ENCODE measurements at regions not wholly inside any gene's neighbourhood (a gene's known extent, or its start where the extent isn't known, plus 50 kb on each side); places are given as distances from the start of the nearest gene placed in this dataset.

GRCh38 chr10:53638006-53638405, 865.4 kb upstream of the MBL2 start:
- Histone ChIP-seq H3K79me2 (ENCODE audit: insufficient read depth, low read length) (no peaks in the 10 kb centered on the region), H3K9ac (ENCODE audit: insufficient read depth, low read length, poor library complexity, severe bottlenecking) (no peak overlapping the region), H3K27ac (ENCODE audit: low read depth in 1 of 2, low read length in 2 of 2) (no peak overlapping the region), H3K36me3 (replicated peaks in 1 of 2; ENCODE audit: control insufficient read depth in 1 of 2, insufficient read depth in 2 of 2, low read length in 2 of 2) (no peaks in the 10 kb centered on the region), H2AFZ (ENCODE audit: insufficient read depth, low read depth, low read length, poor library complexity, severe bottlenecking) (no peak overlapping the region), H3K9me3 (replicated peaks in 1 of 2; ENCODE audit: control insufficient read depth in 1 of 2, insufficient read depth in 1 of 2, low read length in 2 of 2) (no peaks in the 10 kb centered on the region), H3K4me3 (replicated peaks in 1 of 3; ENCODE audit: low read depth in 2 of 3, low read length in 3 of 3) (no peak overlapping the region), H3K27me3 (ENCODE audit: control insufficient read depth in 2 of 2, insufficient read depth in 2 of 2, low read length in 2 of 2) (no peaks in the 10 kb centered on the region), H4K20me1 (ENCODE audit: insufficient read depth, low read length) (no peaks in the 10 kb centered on the region), H3K4me1 (ENCODE audit: control insufficient read depth in 1 of 2, insufficient read depth in 2 of 2, low read length in 2 of 2) (no peaks in the 10 kb centered on the region), H3K4me2 (replicated peaks; ENCODE audit: extremely low read depth, low read length, poor library complexity, severe bottlenecking) (no peak overlapping the region)
- H3K27me3 Mint-ChIP-seq (ENCODE audit: low read depth in 3 of 3) = peaks cover 0 to 8% (median 0%) of the 10 kb centered on the region in 3 donors
- no peak overlapping the region for H3K4me3 Mint-ChIP-seq
- 20% methylated on average over 1 of the region's 4 CpGs for WGBS (ENCODE audit: insufficient coverage)
- no peak for DNase-seq
- intact Hi-C loops (cut with micrococcal nuclease) = no loop called here
- no peaks in the 10 kb centered on the region for H3K4me1 Mint-ChIP-seq
- H3K36me3 Mint-ChIP-seq = no peaks in the 10 kb centered on the region
- TF ChIP-seq, protein P1, sequence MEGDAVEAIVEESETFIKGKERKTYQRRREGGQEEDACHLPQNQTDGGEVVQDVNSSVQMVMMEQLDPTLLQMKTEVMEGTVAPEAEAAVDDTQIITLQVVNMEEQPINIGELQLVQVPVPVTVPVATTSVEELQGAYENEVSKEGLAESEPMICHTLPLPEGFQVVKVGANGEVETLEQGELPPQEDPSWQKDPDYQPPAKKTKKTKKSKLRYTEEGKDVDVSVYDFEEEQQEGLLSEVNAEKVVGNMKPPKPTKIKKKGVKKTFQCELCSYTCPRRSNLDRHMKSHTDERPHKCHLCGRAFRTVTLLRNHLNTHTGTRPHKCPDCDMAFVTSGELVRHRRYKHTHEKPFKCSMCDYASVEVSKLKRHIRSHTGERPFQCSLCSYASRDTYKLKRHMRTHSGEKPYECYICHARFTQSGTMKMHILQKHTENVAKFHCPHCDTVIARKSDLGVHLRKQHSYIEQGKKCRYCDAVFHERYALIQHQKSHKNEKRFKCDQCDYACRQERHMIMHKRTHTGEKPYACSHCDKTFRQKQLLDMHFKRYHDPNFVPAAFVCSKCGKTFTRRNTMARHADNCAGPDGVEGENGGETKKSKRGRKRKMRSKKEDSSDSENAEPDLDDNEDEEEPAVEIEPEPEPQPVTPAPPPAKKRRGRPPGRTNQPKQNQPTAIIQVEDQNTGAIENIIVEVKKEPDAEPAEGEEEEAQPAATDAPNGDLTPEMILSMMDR (IDR thresholded peaks at IDR 0.05) = no peak
- no peak overlapping the region for H3K27ac Mint-ChIP-seq
- H3K9me3 Mint-ChIP-seq = peaks cover 0 to 6% (median 3%) of the 10 kb centered on the region in 7 donors

GRCh38 chr10:53624722-53625121, 852.1 kb upstream of the MBL2 start:
- DNase-seq = no peak
- Mint-ChIP-seq H3K4me3 (no peak overlapping the region), H3K4me1 (no peaks in the 10 kb centered on the region), H3K36me3 (no peaks in the 10 kb centered on the region), H3K27ac (no peak overlapping the region), H3K9me3 (peaks cover 0 to 5% (median 2%) of the 10 kb centered on the region in 7 donors), H3K27me3 (ENCODE audit: low read depth in 3 of 3) (no peaks in the 10 kb centered on the region)
- no peaks in the 10 kb centered on the region for H4K20me1 ChIP-seq (ENCODE audit: insufficient read depth, low read length)
- H3K9me3 ChIP-seq (replicated peaks in 1 of 2; ENCODE audit: control insufficient read depth in 1 of 2, insufficient read depth in 1 of 2, low read length in 2 of 2) = peaks cover 0 to 2% of the 10 kb centered on the region in 2 donors
- no peaks in the 10 kb centered on the region for H3K4me1 ChIP-seq (ENCODE audit: control insufficient read depth in 1 of 2, insufficient read depth in 2 of 2, low read length in 2 of 2)
- TF ChIP-seq, protein P1 (IDR thresholded peaks at IDR 0.05) = no peak
- H2AFZ ChIP-seq (ENCODE audit: insufficient read depth, low read depth, low read length, poor library complexity, severe bottlenecking) = no peak overlapping the region
- H3K79me2 ChIP-seq (ENCODE audit: insufficient read depth, low read length) = no peaks in the 10 kb centered on the region
- H3K4me3 ChIP-seq (replicated peaks in 1 of 3; ENCODE audit: low read depth in 2 of 3, low read length in 3 of 3) = no peak overlapping the region
- H3K36me3 ChIP-seq (replicated peaks in 1 of 2; ENCODE audit: control insufficient read depth in 1 of 2, insufficient read depth in 2 of 2, low read length in 2 of 2) = no peaks in the 10 kb centered on the region
- H3K9ac ChIP-seq (ENCODE audit: insufficient read depth, low read length, poor library complexity, severe bottlenecking) = no peak overlapping the region
- intact Hi-C loops (cut with micrococcal nuclease) = no loop called here
- WGBS (ENCODE audit: insufficient coverage) = no CpG with 5 or more reads among the region's 4 CpGs
- H3K4me2 ChIP-seq (replicated peaks; ENCODE audit: extremely low read depth, low read length, poor library complexity, severe bottlenecking) = no peak overlapping the region
- H3K27ac ChIP-seq (ENCODE audit: low read depth in 1 of 2, low read length in 2 of 2) = no peak overlapping the region
- no peaks in the 10 kb centered on the region for H3K27me3 ChIP-seq (ENCODE audit: control insufficient read depth in 2 of 2, insufficient read depth in 2 of 2, low read length in 2 of 2)
